ENCODE measurements at regions not wholly inside any gene's neighbourhood (a gene's known extent, or its start where the extent isn't known, plus 50 kb on each side); places are given as distances from the start of the nearest gene placed in this dataset.
"Not testable (repeated sequence)": the region's sequence is repeated elsewhere in the genome, so short reads cannot be mapped to it uniquely, and the experiment has no call there.

DNA sequence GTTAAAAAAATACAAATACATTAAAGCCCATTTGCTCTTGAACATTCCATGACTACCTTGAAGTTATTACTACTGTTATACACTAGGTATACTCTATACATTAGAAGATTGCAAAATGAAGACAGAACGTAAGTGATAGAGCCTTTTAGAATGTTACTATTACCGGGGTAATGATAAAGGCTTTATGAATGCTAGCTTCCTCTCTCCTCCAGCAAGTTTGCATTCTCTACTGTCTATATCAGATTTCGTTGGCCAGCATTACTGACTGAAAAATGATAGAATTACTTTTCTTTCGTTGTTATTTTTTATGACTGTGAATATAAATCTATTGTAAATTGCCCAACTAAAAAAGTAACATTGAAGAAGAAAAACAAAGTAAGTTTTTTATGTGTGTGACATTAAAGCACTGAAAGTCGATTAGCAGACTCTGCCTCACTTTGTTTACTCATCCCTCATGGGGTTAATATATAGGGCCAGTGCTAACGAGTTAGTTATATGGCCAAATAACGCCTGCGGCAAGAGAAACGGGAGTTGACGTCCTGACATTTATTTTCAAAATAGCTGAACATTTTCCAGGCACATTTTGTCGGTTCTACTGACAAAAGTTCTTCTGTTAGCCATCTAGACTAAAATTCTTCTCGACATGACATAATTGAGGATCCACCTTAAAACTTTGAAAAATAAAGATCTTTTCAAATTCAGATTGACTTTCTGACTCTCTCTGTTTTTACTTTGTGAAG, 163.8 kb upstream of the KITLG start:
- DNase-seq: no peak

DNA sequence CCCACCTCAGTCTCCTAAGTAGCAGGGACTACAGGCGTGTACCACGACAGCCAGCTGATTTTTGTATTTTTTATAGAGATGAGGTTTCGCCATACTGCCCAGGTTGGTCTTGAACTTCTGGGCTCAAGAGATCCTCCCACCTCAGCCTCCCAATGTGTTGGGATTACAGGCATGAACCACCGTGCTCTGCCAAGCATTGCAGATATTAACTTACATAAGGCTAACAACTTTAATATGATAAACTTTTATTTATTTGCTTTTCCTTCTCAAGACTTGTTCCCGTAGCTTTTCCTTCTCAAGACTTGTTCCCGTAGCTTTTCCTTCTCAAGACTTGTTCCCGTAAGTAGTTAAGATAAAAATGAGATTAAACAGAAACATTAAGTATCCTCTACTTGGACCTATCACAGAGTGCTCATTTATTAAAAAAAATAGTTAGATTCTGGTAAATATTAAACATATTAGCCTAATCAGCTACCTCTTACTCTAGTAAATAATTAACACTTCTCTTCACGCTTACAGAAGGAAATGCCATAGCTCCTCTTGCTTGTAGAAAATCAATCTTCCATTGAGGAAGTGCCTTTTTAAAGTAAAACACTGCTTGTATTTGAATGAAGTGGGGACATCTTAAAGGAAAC, 157.7 kb upstream of the KITLG start:
- DNase-seq: no peak

DNA sequence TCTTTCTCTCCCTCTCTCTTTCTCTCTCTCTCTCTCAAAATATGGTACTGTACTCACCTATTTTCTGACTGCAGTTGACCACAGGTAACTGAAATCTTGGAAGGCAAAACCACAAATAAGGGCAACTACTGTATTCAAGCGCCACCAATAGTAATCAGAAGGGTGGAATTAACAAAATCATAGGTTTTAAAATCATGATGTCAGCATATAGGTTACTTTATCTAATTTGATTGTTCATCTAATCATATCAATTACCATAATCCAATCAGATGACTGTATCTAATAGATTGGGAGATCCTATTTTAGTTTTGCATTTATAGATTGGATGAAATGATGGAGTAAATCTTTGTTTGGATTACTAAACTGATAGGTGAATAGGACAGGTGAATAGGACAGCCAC, 155.8 kb upstream of the KITLG start:
- no peak for DNase-seq

DNA sequence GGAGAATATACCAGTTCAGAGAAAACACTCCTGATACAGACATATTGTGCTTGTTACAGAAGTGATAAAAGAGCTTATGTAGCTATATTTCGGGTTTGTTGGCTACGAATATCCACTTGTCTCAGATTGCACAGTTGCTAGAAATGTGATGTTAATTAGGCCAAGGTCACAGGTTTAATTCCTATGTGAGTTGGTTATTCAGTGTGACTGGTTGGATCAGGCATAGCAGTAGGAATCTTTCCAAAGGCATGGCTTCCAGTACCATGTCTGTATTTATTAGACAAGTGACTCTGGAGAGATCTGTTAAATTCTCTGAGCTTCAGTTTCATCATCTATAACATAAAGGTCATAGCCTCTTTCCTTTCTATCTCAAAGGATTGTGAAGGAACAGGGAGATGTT, 152.7 kb upstream of the KITLG start:
- DNase-seq: no peak

DNA sequence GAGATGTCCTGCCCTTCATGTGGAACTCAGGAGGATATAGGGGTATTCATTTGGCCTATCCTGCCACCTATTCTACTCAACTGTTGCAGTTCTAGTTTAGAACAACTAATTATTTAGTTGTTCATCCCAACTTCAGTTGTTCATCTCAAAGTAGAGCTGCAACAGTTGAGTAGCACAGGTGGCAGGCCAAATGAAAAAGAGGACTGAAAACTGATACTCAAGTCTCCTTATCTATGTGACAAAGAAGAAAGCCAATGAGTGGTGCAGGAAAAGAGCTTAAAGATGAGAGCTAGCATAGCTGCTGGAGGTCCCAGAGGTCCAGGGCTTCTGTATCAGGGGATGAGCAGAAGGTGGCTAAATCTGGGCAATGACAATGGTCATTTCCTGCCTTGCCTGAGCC, 148.9 kb upstream of the KITLG start:
- DNase-seq: no peak

DNA sequence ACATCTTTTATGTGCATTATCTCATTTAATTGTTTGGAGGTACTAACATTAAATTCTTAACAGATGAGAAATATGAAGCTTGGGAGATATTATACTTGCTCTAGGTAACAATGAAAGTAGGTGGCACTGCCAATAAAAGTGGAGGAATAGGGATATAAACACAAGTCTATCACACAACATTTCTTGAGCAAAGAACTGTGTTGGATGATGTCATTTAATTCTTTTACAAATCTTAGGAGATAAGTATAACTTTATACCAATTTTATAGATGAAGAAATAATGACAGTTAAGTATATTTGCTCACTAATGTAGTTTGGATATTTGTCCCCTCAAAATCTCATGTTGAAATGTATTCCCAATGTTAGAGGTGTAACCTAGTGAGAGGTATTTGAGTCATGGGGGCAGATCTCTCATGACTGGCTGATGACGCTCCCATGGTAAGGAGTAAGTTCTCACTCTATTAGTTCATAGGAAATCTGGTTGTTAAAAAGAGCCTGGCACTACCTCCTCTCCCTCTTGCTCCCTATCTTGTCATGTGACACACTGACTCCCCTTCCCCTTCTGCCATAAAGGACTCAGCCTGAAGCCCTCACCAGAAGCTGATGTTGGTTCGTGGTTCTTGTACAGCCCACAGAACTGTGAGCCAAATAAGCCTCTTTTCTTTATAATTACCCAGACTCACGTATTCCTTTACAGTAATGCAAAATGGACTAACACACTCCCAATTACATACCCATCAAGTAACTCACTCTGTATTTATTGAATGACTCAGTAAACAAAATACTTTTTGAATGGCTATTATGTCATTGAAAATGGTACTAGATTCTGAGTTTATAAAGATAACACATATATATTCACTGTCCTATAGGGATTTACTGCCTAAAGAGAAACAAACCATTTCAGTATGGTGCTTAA, 146.8 kb upstream of the KITLG start:
- peak; percentile 48 for DNase-seq

DNA sequence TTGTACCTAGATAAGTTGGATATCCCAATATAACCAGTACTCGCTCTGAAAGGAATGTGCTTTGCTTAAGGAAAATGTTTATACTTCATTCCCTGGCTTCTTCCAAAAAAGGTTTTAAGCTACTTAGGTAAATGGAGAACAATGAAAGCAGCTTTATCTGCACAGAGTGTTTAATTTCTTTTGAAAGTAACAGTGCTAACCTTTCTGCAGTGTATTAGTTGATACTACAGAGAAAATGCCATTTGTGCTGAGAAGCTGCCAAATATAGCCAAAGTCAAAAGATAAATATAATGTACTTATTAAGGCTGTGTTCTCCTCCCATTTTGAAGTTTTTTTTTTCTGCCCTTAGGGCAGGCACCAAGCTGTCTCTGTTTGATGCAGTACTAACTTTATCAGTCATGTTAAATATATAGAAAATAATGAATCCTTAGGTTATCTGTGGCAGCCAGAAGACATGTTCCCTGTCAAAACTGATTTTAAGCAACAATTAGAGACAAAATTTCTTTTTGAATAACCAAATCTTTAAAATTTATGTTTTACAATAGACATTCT, 145.4 kb upstream of the KITLG start:
- no peak for DNase-seq

DNA sequence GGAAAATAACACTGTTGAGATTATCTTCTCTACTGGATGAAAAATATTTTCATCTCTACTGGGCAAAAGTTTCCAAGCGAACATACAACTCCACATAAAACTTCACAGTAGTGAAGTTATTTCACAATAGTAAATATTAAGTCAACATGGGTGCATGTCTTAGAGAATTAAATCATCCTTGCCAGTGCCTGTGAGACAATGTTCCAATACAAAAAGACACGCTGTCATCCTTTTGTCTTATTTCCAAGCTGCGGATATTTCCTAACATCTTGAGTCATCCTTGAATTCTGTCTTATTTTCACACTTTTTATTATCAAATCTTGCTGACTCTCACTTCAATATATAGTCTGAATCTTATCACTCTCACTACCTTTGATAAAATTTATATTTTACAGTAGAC, 142.9 kb upstream of the KITLG start:
- peak; percentile 61 for DNase-seq

DNA sequence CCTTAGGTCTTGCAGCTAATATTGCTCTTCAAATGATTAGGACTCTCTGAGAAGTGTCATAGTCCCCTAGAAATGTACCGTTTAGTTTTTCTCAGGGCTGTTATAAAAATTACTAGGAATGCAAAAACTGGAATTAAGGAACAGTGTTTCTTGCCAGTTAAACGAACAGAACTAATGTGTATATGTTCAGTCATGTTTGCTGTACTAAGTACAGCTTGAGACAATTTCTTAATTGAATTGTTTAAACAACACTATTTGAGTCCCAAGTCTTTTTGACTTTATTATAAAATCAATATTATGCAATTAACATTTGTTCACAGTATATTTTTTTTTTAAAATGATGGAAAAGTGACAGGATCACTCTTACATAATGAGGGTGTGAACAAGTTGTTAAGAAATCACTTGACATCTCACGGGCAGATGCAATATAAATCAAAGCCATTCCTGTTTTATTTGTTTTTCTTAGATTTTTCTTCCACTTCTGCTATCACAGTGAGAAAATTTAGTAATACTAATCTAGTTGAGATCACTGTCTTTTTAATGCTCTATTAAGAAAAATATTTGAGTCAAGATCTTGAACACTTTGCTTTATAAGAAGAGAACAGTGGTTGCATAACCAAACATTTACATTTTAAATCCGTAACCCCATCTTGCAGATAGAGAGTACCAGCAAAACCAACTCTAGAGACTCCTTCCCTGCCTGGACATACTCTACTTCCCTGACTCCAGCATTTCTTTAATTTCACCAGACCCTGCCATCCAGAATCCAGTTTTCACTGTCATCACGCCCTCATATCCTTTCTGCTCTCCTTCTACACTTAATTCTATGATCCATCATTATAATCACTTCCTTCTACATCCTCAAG, 140.7 kb upstream of the KITLG start:
- DNase-seq: no peak

DNA sequence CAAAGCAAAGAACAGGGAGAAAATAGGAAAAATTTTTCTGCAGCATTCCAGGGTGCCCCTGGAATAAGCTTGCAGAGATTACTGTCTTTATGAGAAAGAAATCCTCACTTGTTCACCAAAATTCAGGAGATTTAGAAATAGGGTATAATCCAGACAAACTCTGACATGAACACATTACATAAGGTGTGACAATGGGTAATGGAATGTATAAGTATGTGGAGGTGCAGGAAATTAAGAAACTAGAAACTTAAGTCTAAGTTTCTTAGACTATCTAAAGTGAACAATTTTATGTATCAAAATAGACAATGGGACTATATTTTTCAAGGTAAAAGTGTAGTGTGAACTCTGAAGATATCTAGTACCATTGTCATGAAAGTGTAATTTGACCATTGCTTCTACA, 140.0 kb upstream of the KITLG start:
- no peak for DNase-seq

DNA sequence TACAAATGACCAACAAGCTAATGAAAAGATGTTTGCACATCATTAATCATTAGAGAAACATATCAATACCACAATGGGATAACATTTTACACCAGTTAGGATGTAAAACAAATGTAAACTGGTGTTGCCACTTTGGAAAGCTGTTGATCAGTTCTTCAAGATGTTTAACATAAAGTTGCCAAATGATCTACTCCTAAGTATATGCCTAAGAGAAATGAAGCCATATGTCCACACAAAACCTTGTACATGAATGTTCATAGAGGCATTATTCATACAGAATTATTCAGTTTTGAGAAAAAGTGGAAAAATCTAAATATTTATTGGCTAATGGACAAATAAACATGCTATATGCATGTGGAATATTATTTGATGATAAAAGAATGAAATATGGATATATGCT, 136.9 kb upstream of the KITLG start:
- no peak for DNase-seq

DNA sequence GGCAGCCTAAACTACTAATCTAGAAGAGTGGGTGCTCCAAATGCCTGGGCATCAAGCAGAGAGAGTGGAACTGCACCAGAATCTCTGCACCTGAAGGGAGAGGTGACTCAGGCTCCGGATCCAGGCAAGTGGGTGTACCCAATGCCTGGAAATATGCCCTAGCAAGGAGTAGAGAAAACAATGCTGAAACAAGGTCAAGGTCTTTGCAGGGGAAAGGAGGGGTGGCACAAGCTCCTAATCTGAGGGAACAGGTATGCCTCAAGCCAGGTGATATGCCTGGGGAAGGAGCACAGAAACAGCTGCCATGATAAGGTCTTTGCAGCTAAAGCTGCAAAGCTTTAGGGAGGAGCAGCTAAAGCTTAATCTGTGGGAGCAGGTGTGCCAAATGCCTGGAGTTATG, 136.0 kb upstream of the KITLG start:
- DNase-seq: no peak

DNA sequence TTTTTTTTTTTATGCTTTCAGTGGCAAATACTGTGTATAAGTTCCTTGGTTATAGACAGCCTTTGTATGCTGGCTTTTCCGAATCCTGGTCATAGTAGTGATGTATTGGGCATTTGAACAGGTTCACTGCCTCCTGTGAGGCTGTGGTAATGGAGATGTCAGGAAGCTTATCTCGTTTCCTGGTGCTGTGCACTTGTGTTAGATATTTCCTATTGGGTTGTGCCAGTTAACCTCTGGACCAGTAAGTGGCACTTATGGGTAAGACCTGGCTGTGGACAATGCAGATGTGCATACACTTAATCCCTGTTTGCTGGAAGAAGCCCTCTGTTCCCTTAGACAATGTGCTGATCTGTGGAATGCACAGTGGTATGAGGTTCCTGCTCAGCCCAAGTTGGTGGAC, 135.4 kb upstream of the KITLG start:
- DNase-seq: no peak

DNA sequence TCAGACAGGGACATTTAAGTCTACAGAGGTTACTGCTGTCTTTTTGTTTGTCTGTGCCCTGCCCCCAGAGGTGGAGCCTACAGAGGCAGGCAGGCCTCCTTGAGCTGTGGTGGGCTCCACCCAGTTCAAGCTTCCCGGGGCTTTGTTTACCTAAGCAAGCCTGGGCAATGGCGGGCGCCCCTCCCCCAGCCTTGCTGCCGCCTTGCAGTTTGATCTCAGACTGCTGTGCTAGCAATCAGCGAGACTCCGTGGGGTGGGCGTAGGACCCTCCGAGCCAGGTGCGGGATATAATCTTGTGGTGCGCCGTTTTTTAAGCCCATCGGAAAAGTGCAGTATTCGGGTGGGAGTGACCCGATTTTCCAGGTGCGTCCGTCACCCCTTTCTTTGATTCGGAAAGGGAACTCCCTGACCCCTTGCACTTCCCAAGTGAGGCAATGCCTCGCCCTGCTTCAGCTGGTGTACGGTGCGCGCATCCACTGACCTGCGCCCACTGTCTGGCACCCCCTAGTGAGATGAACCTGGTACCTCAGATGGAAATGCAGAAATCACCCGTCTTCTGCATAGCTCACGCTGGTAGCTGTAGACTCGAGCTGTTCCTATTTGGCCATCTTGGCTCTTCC, 134.1 kb upstream of the KITLG start:
- DNase-seq: not testable (repeated sequence)

DNA sequence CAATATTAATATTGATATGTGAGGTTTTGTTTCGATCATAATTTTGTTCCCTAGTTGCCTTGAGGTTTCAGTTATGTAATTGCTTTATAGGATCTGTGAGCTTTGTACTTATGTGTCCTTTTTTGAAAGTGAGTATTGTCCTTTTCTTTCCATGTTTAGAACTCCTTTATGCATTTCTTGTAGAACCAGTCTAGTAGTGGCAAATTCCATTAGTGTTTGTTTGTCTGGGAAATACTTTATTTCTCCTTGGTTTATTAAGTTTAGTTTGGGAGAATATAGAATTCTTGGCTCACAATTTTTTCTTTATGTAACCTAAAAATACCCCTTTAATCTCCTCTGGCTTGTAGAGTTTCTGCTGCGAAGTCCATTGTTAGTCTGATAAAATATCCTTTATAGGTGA, 127.5 kb upstream of the KITLG start:
- no peak for DNase-seq

DNA sequence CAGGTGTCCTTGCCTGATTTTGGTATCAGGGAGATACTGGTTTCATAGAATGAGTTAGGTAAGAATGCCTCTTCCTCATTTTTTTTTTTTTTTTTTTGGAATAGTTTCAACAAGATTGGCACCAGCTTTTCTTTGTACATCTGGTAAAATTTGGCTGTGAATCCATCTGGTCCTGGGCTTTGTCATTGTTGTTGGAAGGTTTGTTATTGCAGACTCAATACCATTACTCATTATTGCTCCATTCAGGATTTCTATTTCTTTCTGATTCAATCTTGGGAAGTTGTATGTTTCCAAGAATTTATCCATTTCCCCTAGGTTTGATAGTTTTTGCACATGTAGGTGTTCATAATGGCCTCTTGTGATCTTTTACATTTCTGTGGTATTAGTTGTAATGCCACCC, 126.0 kb upstream of the KITLG start:
- DNase-seq: no peak

DNA sequence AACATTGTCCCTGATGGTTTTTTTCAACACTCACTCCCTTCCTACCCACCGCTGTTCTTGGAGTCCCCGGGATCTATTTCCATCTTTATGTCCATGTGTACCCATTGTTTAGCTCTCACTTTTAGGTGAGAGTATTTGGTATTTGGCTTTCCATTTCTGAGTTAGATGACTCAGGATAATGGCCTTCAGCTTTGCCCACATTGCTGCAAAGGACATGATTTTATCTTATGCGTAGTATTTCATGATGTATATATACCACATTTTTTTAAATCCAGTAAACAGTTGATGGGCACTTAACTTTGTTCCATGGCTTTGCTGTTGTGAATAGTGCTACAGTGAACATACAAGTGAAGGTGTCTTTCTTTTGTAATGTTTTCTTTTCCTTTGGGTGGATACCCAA, 123.5 kb upstream of the KITLG start:
- peak; percentile 4 for DNase-seq

DNA sequence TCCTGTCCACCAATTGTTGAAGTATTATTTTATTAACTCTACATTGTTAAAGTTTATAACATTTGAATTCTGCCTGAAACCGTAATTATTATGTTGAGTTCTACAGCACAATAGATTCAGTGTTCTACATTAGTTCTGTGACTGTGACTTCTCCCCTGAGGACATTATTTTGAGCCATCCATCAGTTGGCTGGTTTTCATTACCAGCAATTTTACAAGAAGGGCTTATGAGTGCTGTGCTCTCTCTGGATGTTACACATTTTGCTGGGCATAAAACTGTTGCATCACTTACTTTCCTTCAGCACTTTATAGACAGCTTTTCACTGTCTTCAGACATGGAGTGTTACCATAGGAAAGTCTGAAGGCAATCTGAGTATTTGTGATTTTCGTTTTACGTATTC, 118.2 kb upstream of the KITLG start:
- DNase-seq: no peak

DNA sequence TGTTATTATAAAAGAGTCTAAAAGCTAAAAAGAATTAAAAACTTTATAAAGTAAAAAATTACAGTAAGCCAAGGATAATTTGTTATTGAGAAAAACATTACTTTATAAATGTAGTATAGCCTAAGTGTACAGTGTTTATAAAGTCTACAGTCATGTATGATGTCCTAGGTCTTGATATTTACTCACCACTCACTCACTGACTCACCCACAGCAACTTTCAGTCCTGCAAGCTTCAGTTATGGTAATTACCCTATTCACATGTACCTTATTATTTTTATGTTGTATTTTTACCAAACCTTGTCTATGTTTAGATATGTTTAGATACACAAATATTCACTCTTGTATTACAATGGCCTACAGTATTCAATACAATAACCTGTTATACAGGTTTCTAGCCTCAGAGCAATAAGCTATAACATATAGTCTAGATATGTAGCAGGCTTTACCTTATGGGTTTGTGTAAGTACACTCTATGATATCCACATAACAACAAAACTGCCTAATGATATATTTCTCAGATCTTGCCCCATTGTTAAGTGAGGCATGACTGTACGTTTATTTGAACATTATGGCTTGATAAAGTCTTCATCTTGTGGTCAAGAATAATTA, 113.7 kb upstream of the KITLG start:
- no peak for DNase-seq

DNA sequence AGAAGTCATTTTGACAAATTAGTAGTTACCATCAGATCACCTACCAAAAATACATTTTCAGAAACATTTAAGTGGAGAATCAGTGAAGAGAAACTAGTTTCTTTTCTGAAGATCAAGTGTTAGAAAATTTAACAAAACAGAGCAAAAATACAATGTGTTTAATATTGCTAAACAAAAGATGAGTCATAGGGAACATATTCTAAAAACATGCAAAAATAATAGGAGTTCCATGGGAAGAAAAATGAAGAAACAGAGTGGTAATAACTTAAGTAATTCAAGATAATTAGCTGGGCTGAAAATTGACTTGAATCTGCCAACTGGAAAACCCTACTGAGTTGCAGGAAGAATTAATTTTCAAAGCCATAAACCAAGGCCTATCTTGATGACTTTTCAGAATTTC, 111.5 kb upstream of the KITLG start:
- DNase-seq: no peak

DNA sequence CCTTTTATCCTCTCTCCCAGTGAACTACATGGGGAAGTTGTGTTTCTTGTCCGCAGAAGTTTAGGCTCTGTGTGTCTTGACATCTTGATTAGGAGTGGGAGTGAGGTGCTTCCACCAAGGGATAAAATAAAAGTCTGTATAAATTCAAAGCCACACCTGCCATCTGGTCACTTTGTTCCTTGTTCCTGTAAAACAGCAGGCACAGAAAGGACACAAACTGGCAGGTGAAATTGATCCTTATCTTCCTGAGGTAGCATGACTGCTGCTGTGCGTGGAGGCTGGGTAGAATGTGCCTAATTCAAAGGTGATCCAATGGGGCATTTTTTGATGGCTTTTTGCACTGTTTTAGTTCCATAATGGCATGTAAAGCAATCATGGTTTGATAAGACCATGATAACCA, 104.3 kb upstream of the KITLG start:
- no peak for DNase-seq

Data from fibroblast of skin of scalp (primary cell).